ENCODE measurements at regions not wholly inside any gene's neighbourhood (a gene's known extent, or its start where the extent isn't known, plus 50 kb on each side); places are given as distances from the start of the nearest gene placed in this dataset.

DNA sequence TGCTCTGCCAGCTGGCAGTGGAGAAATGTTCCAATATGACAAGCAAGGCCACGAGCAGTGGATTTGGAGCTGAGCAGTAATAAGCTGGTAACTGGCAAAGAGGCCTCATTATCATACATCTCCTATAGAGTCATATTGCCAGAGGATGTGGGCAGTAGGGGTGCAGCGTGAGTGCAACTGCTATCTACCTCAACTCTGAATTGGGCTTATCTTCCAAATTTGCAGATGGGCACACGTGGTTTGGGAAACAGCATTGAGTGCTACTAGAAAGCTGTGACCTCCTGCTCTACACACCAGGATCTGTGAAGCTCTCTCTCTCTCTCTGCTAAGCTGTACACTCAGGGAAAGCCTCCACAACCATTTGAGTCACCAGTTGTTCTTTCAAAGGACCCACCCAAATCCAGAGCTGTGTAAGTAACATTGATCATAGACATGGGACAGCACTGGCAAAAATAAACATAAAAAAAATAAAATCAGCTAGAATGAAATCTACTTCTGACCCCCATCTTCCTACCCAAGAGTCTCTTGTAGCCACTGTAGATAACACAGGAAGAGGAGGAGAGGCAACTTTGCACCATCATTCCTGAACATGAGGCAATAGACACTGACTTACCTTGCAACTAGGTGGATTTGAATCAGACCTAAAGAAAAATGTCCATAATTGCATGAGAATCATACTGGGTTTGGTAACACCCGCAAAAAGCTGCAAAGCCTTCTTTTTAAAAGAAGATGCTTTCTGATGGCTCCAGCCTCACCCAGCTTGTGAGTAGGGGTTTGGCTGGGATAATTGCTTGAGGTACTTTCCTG lies 82.9 kb upstream of the THBS1 start:
- Histone ChIP-seq H3F3A (ENCODE audit: insufficient read depth) (no peaks in the 10 kb centered on the region), H3K27ac (ENCODE audit: low read depth, low read length) (no peak overlapping the region), H4K20me1 (ENCODE audit: low read depth, low read length) (no peaks in the 10 kb centered on the region), H3K79me2 (ENCODE audit: insufficient read depth, low read length) (no peaks in the 10 kb centered on the region), H2AFZ (ENCODE audit: low read depth, low read length, severe bottlenecking) (no peak overlapping the region), H3K27me3 (ENCODE audit: low read length) (no peaks in the 10 kb centered on the region), H3K9me3 (ENCODE audit: insufficient read depth, low read length) (no peaks in the 10 kb centered on the region), H3K4me2 (ENCODE audit: low read depth, low read length, poor library complexity, severe bottlenecking) (no peak overlapping the region), H3K9me2 (replicated peaks; ENCODE audit: insufficient read depth, low read length) (no peaks in the 10 kb centered on the region), H3K36me3 (ENCODE audit: low read length) (no peaks in the 10 kb centered on the region), H3K4me3 (ENCODE audit: insufficient read depth, low read length, poor library complexity, severe bottlenecking) (no peak overlapping the region), H3K9ac (ENCODE audit: low read length) (no peak overlapping the region)
- TF ChIP-seq CTCF (IDR thresholded peaks at IDR 0.05; ENCODE audit: insufficient read depth, low read length, poor library complexity, severe bottlenecking): no peak
- no peak for TF ChIP-seq EZH2phosphoT487 (conservative IDR thresholded peaks at IDR 0.05; ENCODE audit: low read length)

DNA sequence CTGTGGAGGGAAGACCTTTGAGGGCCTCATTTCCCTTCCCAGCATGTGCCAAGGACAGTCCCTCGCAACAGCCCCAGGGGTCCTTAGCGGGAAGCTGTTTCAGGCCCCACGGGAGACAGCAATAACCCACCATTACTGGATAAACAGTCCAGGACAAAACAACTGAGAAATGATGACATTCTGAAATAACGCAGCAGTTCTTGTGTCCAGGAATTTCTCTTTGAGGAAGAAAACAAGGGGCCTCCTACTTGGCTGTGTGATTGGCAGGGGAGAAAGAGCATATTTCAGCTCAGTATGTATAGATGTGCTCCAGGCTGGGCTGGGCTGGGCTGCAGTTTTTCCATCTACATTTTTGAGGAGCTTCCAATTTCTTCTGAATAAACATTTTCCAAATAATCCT lies 82.2 kb upstream of the THBS1 start:
- no peak overlapping the region for H3K4me3 ChIP-seq (ENCODE audit: insufficient read depth, low read length, poor library complexity, severe bottlenecking)
- no peak overlapping the region for H3K4me2 ChIP-seq (ENCODE audit: low read depth, low read length, poor library complexity, severe bottlenecking)
- no peak overlapping the region for H2AFZ ChIP-seq (ENCODE audit: low read depth, low read length, severe bottlenecking)
- no peaks in the 10 kb centered on the region for H3F3A ChIP-seq (ENCODE audit: insufficient read depth)
- H3K9me3 ChIP-seq (ENCODE audit: insufficient read depth, low read length): no peaks in the 10 kb centered on the region
- H3K27ac ChIP-seq (ENCODE audit: low read depth, low read length): no peak overlapping the region
- H3K79me2 ChIP-seq (ENCODE audit: insufficient read depth, low read length): no peaks in the 10 kb centered on the region
- H3K9me2 ChIP-seq (replicated peaks; ENCODE audit: insufficient read depth, low read length): no peaks in the 10 kb centered on the region
- H4K20me1 ChIP-seq (ENCODE audit: low read depth, low read length): no peaks in the 10 kb centered on the region
- no peak for TF ChIP-seq CTCF (IDR thresholded peaks at IDR 0.05; ENCODE audit: insufficient read depth, low read length, poor library complexity, severe bottlenecking)
- no peak for TF ChIP-seq EZH2phosphoT487 (conservative IDR thresholded peaks at IDR 0.05; ENCODE audit: low read length)
- H3K36me3 ChIP-seq (ENCODE audit: low read length): no peaks in the 10 kb centered on the region
- H3K27me3 ChIP-seq (ENCODE audit: low read length): no peaks in the 10 kb centered on the region
- no peak overlapping the region for H3K9ac ChIP-seq (ENCODE audit: low read length)

- Histone ChIP-seq H3K4me3 (ENCODE audit: insufficient read depth, low read length, poor library complexity, severe bottlenecking) (no peak overlapping the region), H2AFZ (ENCODE audit: low read depth, low read length, severe bottlenecking) (no peak overlapping the region), H4K20me1 (ENCODE audit: low read depth, low read length) (no peaks in the 10 kb centered on the region), H3K27ac (ENCODE audit: low read depth, low read length) (no peak overlapping the region), H3K9ac (ENCODE audit: low read length) (no peak overlapping the region), H3K9me2 (replicated peaks; ENCODE audit: insufficient read depth, low read length) (no peaks in the 10 kb centered on the region), H3K27me3 (ENCODE audit: low read length) (no peaks in the 10 kb centered on the region), H3K79me2 (ENCODE audit: insufficient read depth, low read length) (no peaks in the 10 kb centered on the region), H3K36me3 (ENCODE audit: low read length) (no peaks in the 10 kb centered on the region), H3F3A (ENCODE audit: insufficient read depth) (no peaks in the 10 kb centered on the region), H3K4me2 (ENCODE audit: low read depth, low read length, poor library complexity, severe bottlenecking) (no peak overlapping the region), H3K9me3 (ENCODE audit: insufficient read depth, low read length) (no peaks in the 10 kb centered on the region)
- no peak for TF ChIP-seq CTCF (IDR thresholded peaks at IDR 0.05; ENCODE audit: insufficient read depth, low read length, poor library complexity, severe bottlenecking)
- no peak for TF ChIP-seq EZH2phosphoT487 (conservative IDR thresholded peaks at IDR 0.05; ENCODE audit: low read length)
Measured at GRCh38 chr15:39499042-39499441, 81.8 kb upstream of the THBS1 start.

Measured in SU-DHL-6 (cell line).